ENCODE measurements at regions not wholly inside any gene's neighbourhood (a gene's known extent, or its start where the extent isn't known, plus 50 kb on each side); places are given as distances from the start of the nearest gene placed in this dataset.

DNA sequence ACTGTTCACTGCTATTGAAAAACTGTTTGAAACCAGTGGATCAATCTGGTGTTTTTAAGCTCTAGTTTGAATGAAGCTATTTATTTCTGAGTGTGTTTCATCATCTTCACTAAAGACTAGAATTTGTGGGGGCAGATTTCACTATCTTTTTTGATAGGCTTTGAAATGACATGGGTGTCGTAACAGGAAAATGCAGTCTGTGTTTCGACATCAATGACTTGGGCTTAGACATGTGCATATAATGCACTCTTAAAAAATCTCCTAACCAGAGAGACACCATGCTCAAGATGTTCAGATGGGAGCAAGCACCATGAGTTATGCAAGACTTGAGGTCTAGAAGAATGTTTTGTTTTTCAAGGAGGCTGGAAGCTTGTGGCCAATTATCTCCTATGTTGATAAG, 221.6 kb downstream of the GPD2 start:
- Histone ChIP-seq H3K36me3 (no peaks in the 10 kb centered on the region), H3K4me1 (no peaks in the 10 kb centered on the region), H3K9me3 (no peaks in the 10 kb centered on the region), H3K4me3 (no peak overlapping the region), H3K27me3 (no peaks in the 10 kb centered on the region), H3K27ac (no peak overlapping the region)
- DNase-seq, result no peak
- no peak for ATAC-seq
- TF ChIP-seq, protein P1, sequence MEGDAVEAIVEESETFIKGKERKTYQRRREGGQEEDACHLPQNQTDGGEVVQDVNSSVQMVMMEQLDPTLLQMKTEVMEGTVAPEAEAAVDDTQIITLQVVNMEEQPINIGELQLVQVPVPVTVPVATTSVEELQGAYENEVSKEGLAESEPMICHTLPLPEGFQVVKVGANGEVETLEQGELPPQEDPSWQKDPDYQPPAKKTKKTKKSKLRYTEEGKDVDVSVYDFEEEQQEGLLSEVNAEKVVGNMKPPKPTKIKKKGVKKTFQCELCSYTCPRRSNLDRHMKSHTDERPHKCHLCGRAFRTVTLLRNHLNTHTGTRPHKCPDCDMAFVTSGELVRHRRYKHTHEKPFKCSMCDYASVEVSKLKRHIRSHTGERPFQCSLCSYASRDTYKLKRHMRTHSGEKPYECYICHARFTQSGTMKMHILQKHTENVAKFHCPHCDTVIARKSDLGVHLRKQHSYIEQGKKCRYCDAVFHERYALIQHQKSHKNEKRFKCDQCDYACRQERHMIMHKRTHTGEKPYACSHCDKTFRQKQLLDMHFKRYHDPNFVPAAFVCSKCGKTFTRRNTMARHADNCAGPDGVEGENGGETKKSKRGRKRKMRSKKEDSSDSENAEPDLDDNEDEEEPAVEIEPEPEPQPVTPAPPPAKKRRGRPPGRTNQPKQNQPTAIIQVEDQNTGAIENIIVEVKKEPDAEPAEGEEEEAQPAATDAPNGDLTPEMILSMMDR (IDR thresholded peaks at IDR 0.05), result no peak
- intact Hi-C loops (cut with DNase I), result no loop called here

DNA sequence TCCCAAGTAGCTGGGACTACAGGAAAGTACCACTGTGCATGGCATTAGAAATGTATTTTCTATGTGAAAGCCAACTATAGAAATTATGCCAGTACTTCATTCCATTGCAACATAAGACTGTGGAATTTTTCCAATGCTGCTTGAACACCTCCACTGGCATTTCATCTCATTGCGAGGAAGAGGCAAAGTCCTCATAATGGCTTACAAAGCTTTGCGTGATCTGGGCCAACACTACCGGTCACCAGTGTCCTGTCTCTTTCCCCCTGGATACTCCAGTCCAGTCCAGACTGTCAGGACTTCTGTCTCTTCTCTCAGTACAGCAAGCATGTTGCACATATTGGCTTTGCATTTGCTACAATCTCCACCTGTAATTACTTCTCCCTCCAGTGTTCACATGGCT, 223.5 kb downstream of the GPD2 start:
- Histone ChIP-seq H3K4me1 (no peaks in the 10 kb centered on the region), H3K4me3 (no peak overlapping the region), H3K27ac (no peak overlapping the region), H3K9me3 (no peaks in the 10 kb centered on the region), H3K27me3 (no peaks in the 10 kb centered on the region), H3K36me3 (no peaks in the 10 kb centered on the region)
- no peak for ATAC-seq
- TF ChIP-seq, protein P1 (IDR thresholded peaks at IDR 0.05), result no peak
- intact Hi-C loops (cut with DNase I), result no loop called here
- no peak for DNase-seq

DNA sequence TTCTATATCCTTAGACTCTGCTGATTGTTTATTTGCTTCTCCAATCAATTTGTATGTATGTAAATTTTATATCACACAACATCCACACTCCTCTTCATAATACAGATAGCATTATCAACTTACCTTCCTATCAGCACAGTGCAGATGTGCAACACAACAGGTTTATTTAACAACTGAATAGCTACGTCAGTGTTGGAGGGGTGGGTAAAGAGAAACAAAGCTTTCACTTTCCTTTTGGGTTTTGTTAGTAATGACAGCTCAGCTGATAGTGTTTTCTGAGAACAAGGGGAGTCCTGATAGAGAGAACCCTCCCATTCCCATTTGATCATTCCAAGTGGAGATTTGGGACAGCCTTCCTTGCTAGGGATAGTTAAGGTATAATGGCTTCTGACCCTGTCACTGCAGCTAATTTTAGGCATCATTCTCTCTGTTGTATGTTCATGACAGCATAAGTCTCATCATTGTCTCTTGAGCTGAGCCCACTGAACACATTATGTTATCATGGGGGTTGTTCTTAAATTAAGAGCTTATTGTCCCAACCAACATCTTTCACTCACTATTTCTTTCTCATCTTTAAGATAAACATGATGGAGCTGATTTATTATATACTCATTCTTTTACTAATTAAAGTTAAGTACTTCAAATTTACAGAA, 227.7 kb downstream of the GPD2 start:
- DNase-seq (no peak), ATAC-seq (no peak)
- Histone ChIP-seq H3K27me3 (no peaks in the 10 kb centered on the region), H3K27ac (no peak overlapping the region), H3K9me3 (peaks cover 0 to 9% of the 10 kb centered on the region in 2 donors), H3K4me1 (no peaks in the 10 kb centered on the region), H3K36me3 (no peaks in the 10 kb centered on the region), H3K4me3 (no peak overlapping the region)
- intact Hi-C loops (cut with DNase I), result no loop called here
- TF ChIP-seq, protein P1 (IDR thresholded peaks at IDR 0.05), result no peak

DNA sequence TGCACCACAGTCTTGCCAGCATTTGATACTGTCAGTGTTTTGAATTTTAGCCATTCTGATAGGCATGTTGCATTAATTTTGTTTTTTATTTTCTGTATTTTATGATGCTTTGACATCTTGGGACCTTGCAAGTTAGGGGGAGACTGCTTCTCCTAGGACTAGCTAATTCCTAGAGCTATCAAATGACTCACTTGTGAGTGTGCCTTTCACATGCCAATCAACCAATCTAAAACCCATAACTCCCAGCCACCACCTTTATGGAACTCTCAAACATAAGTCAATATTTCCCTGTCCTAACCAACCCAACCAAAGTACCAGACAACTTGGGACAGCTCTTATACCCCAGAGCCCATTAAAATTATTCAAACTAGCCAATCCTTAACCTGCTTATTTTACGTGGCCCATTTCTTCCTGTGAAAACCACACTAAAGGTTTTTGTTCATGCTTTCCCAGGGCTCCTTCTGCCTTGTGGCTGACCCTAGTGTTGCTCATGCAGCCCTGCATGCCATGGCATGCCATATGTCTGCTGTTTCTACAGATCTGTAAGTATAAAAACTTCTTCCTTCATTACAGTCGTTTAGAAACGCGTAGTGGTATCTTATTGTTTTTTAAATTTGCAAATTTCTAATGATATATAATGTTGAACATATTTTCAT, 230.1 kb downstream of the GPD2 start:
- Histone ChIP-seq H3K9me3 (peaks cover 0 to 9% of the 10 kb centered on the region in 2 donors), H3K27me3 (no peaks in the 10 kb centered on the region), H3K4me1 (no peaks in the 10 kb centered on the region), H3K4me3 (no peak overlapping the region), H3K36me3 (no peaks in the 10 kb centered on the region), H3K27ac (no peak overlapping the region)
- TF ChIP-seq, protein P1 (IDR thresholded peaks at IDR 0.05), result no peak
- ATAC-seq, result no peak
- no peak for DNase-seq
- intact Hi-C loops (cut with DNase I), result no loop called here

DNA sequence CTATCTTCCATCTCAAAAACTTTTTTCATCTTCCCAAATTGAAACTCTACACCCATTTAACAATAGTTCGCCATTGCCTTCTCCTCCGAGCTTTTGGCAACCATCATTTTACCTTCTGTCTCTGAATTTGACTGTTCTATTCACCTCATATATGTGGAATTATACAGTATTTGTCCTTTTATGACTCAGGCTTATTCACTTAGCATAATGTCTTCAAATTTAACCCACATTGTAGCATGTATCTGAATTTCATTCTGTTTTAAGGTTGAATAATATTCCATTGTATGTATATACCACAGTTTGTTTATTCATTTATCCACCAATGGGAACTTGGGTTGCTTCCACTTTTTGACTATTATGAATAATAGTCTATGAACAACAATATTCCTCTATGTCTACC, 233.9 kb downstream of the GPD2 start:
- Histone ChIP-seq H3K27ac (no peak overlapping the region), H3K36me3 (no peaks in the 10 kb centered on the region), H3K9me3 (peaks cover 0 to 9% of the 10 kb centered on the region in 2 donors), H3K27me3 (no peaks in the 10 kb centered on the region), H3K4me1 (no peaks in the 10 kb centered on the region), H3K4me3 (no peak overlapping the region)
- no peak for DNase-seq
- intact Hi-C loops (cut with DNase I), result no loop called here
- no peak for ATAC-seq
- TF ChIP-seq, protein P1 (IDR thresholded peaks at IDR 0.05), result no peak

All from left lung (tissue), 4 donors.